Nephron progenitor cell (in vitro differentiated cells): ENCODE measurements at regions not wholly inside any gene's neighbourhood (a gene's known extent, or its start where the extent isn't known, plus 50 kb on each side); places are given as distances from the start of the nearest gene placed in this dataset.

Source experiments
- DNase-seq: peaks from one replicate; pipeline ENCODE4 v3.0.0; 2021
- H3K27ac Mint-ChIP-seq: 2 replicates; pipeline ENCODE4 v1.8.0; 2021; ENCODE audit warnings: mild to moderate bottlenecking, moderate library complexity, mixed read lengths
- H3K27me3 Mint-ChIP-seq: 2 replicates; pipeline ENCODE4 v1.8.0; 2021; ENCODE audit warnings: mild to moderate bottlenecking, low read depth, mixed read lengths; ENCODE audit not compliant: poor library complexity
- H3K36me3 Mint-ChIP-seq: 2 replicates; pipeline ENCODE4 v1.8.0; 2021; ENCODE audit warnings: low read depth, mixed read lengths
- H3K4me1 Mint-ChIP-seq: 2 replicates; pipeline ENCODE4 v1.8.0; 2021; ENCODE audit warnings: mixed read lengths
- H3K4me3 Mint-ChIP-seq: 2 replicates; pipeline ENCODE4 v1.8.0; 2021; ENCODE audit warnings: mild to moderate bottlenecking, moderate library complexity, mixed read lengths
- H3K9me3 Mint-ChIP-seq: 2 replicates; pipeline ENCODE4 v1.8.0; 2021; ENCODE audit warnings: mild to moderate bottlenecking, moderate library complexity, mixed read lengths
- CTCF ChIP-seq: fragments of 200-600 bp; sonication (generic); IDR thresholded peaks from 2 replicates; pipeline ENCODE4 v1.5.0; 2021; ENCODE audit warnings: antibody characterized with exemption

DNA sequence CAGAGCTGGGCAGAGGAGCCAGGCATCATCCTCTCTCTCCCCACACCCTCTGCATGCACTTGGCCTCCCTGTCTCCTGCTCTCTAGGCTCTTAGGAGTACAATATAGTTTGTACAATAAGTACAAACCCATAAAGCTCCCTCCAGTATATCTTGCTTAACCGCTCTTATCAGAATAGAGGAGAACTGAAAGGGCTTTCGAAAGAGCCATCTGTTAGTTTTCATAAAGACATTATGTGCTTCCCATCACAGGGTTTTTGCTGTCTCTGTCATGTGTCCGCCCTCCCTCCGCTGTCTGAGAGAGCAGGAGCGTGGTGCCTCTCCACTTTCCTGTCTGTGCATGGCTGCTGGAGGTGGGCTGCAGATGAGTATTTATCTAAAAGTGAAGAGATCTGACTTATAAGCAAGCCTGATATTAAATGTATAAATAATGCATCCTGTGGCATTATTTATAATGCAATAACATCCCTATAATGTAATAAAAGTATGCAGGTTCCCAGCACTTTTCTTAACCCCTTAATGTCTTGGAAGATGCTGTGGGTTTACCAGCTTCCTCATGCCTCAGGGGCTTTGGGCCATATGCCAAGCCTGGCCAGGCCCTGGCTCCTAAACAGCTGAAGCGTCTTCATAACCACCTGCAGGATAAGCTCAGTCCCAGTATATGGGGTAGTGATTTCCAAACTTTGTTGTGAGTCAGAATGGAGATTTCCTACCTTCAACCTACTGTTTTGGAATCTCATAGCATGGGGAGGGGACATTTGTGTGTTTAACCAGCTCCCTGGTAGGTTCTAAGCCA is 297.1 kb downstream of the DHX35 start:
- no peak overlapping the region for H3K4me3 Mint-ChIP-seq
- H3K27me3 Mint-ChIP-seq = peaks cover 28% of the 10 kb centered on the region
- H3K9me3 Mint-ChIP-seq = peaks cover 4% of the 10 kb centered on the region
- no peak for DNase-seq
- peaks cover 14% of the 10 kb centered on the region for H3K4me1 Mint-ChIP-seq
- H3K36me3 Mint-ChIP-seq = no peaks in the 10 kb centered on the region
- H3K27ac Mint-ChIP-seq = no peak overlapping the region
- TF ChIP-seq CTCF = no peak

GRCh38 chr20:39258253-39258652 is 296.1 kb downstream of the DHX35 start:
- peaks cover 24% of the 10 kb centered on the region for H3K4me1 Mint-ChIP-seq
- peaks cover 2% of the 10 kb centered on the region for H3K9me3 Mint-ChIP-seq
- peaks cover 29% of the 10 kb centered on the region for H3K27me3 Mint-ChIP-seq
- no peak overlapping the region for H3K27ac Mint-ChIP-seq
- no peak for TF ChIP-seq CTCF
- no peak overlapping the region for H3K4me3 Mint-ChIP-seq
- DNase-seq = no peak
- H3K36me3 Mint-ChIP-seq = no peaks in the 10 kb centered on the region

DNA sequence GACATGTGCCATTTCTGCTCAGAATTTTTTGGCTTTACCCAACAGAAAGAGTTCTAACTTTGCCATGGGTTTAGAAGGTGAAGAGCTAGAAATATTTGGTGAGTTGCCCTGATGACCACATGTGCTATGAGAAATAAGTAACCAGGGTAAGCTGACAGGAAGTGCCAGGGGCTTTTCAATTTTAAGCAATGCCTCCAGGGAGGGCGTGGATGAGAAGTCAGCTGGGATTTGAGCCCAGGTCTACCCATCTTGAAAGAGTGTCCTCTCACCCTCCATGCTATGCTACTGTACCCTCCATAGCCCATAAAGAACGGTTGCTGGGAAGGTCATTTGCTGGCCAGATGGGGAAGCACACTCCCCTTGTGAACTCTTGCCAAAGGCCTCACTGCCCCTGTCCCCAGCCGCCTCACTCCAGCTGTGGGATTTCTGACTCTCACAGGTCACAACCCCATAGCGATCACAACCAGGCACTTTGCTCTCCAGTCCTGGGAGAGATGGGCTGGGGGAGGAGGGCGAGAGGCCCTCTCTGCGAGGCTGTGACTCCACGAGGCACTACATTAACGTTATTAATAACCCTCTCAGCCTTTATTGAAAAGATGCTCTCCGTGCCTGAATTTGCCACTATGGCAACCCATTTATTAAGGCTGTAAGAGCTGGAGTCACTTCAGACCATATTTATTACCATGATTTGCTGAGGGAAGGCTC is 291.1 kb downstream of the DHX35 start:
- no peaks in the 10 kb centered on the region for H3K9me3 Mint-ChIP-seq
- no peak for DNase-seq
- no peaks in the 10 kb centered on the region for H3K36me3 Mint-ChIP-seq
- H3K27ac Mint-ChIP-seq = peak overlapping the region; percentile 75
- peaks cover 16% of the 10 kb centered on the region for H3K27me3 Mint-ChIP-seq
- H3K4me3 Mint-ChIP-seq = no peak overlapping the region
- no peak for TF ChIP-seq CTCF
- peaks cover 71% of the 10 kb centered on the region for H3K4me1 Mint-ChIP-seq

DNA sequence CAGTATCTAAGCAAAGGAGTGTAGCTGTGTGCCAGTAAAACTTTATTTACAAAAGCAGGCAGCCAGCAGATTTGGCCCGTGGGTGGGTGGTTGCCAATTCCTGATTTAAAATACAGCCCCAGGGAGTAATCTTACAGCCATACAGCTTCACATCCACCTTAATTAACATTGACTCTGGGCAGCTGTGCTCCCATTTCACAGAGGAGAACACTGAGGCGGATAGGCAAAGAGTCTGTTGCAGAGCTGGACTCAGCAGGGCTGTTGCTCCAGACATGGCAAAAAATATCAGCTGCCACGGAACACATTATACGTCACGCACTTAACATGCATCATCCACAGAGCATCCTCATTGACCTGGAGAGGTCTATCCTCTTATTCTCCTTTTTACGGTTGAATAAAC is 289.9 kb downstream of the DHX35 start:
- Mint-ChIP-seq H3K27me3 (peaks cover 20% of the 10 kb centered on the region), H3K27ac (no peak overlapping the region), H3K4me1 (peaks cover 83% of the 10 kb centered on the region), H3K36me3 (no peaks in the 10 kb centered on the region), H3K9me3 (no peaks in the 10 kb centered on the region), H3K4me3 (no peak overlapping the region)
- DNase-seq = no peak
- no peak for TF ChIP-seq CTCF

DNA sequence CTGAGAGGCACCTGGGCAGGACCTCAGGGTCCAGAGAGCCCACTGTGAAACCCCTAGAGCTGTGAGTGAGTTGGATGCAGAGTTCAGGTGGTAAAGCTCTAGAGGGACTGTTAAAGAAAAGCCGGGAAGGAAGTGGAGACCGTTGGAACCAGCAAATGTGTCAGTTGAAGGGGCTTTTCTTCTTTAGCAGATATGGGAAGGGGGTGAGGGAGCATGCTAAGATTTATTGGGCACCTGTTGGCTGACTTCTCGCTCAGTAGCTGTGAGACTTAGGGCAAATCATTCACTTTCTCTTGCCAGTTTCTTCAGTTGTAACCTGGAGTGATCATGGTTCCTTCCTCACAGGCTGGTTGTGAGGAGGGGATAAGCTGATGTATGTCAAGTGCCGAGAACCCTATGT is 287.7 kb downstream of the DHX35 start:
- DNase-seq = no peak
- no peak for TF ChIP-seq CTCF
- peak overlapping the region; percentile 49 for H3K27ac Mint-ChIP-seq
- peaks cover 22% of the 10 kb centered on the region for H3K27me3 Mint-ChIP-seq
- no peaks in the 10 kb centered on the region for H3K9me3 Mint-ChIP-seq
- no peak overlapping the region for H3K4me3 Mint-ChIP-seq
- no peaks in the 10 kb centered on the region for H3K36me3 Mint-ChIP-seq
- H3K4me1 Mint-ChIP-seq = peaks cover 83% of the 10 kb centered on the region
